ENCODE measurements at regions not wholly inside any gene's neighbourhood (a gene's known extent, or its start where the extent isn't known, plus 50 kb on each side); places are given as distances from the start of the nearest gene placed in this dataset.

- H3K4me2 ChIP-seq (ENCODE audit: control insufficient read depth, insufficient read depth) = no peak overlapping the region
- FAIRE-seq (no peak), DNase-seq (ENCODE audit: low read depth, low spot score) (no peak), ATAC-seq (no peak)
- WGBS (ENCODE audit: insufficient coverage, insufficient replicate concordance, low lambda C conversion rate, missing lambda C conversion rate) = 42% methylated on average over 37 of the region's 38 CpGs
- no peaks in the 10 kb centered on the region for H3K9me3 ChIP-seq (replicated peaks; ENCODE audit: control insufficient read depth, insufficient read depth, low read length)
- ChIA-PET RAD21 (ENCODE audit: unreplicated experiment) (no interaction called here), SMC1A (ENCODE audit: uncharacterized antibody, unreplicated experiment) (no interaction called here), POLR2A (no interaction called here), CTCF (no interaction called here)
- no peaks in the 10 kb centered on the region for H3K36me3 ChIP-seq (ENCODE audit: control insufficient read depth in 2 of 2, insufficient read depth in 2 of 2, low read length in 1 of 2)
- H3K4me1 ChIP-seq (ENCODE audit: control insufficient read depth, insufficient read depth, low read length) = no peaks in the 10 kb centered on the region
- no peaks in the 10 kb centered on the region for H3K27me3 ChIP-seq (replicated peaks in 1 of 2; ENCODE audit: control insufficient read depth in 2 of 2, insufficient read depth in 2 of 2, low read length in 1 of 2)
- intact Hi-C loops (cut with micrococcal nuclease; ENCODE audit: unreplicated experiment) = no loop called here
- no peak overlapping the region for H3K9ac ChIP-seq (ENCODE audit: control insufficient read depth, insufficient read depth, low read length)
- no peak overlapping the region for H3K4me3 ChIP-seq
- H3K79me2 ChIP-seq (ENCODE audit: control insufficient read depth, insufficient read depth, low read length) = no peaks in the 10 kb centered on the region
- in situ Hi-C loops (cut with MboI) = no loop called here
- TF ChIP-seq BHLHE40 (IDR thresholded peaks at IDR 0.05; ENCODE audit: borderline replicate concordance in 1 of 2, low read depth in 2 of 2, low read length in 1 of 2) = no peak
- no peak for TF ChIP-seq RAD21 (IDR thresholded peaks at IDR 0.05; ENCODE audit: insufficient read depth, low read depth, low read length)
- no peak for TF ChIP-seq ZNF384 (IDR thresholded peaks at IDR 0.05; ENCODE audit: borderline replicate concordance, low read depth, low read length)
- no peak for TF ChIP-seq MYB (IDR thresholded peaks at IDR 0.05; ENCODE audit: borderline replicate concordance, low read depth, low read length)
- no peak for TF ChIP-seq MEF2B (IDR thresholded peaks at IDR 0.05; ENCODE audit: partially characterized antibody, poor library complexity, severe bottlenecking)
- H4K20me1 ChIP-seq (ENCODE audit: control insufficient read depth, insufficient read depth) = no peaks in the 10 kb centered on the region
- H2AFZ ChIP-seq (ENCODE audit: control insufficient read depth, low read depth, low read length) = no peak overlapping the region
- BruUV-seq (replicated peaks) = no TSS peak
- H3K27ac ChIP-seq (ENCODE audit: control insufficient read depth, insufficient read depth) = no peak overlapping the region
These were observed 94.3 kb upstream of the NKX2-2 start for GRCh38 chr20:21607971-21608725.

- ChIA-PET POLR2A (no interaction called here), SMC1A (ENCODE audit: uncharacterized antibody, unreplicated experiment) (no interaction called here), RAD21 (ENCODE audit: unreplicated experiment) (interaction anchor here (2.6 kb wide), 1 partner anchor 14 kb away, joined by 7 read pairs; no protein-coding TSS in a partner anchor), CTCF (interaction anchor here (0.7 to 4.3 kb wide), 2 partner anchors 13 to 762 kb away, joined by 3 to 23 read pairs; no protein-coding TSS in a partner anchor)
- H3K4me1 ChIP-seq (ENCODE audit: control insufficient read depth, insufficient read depth, low read length) = no peaks in the 10 kb centered on the region
- no peak overlapping the region for H3K4me2 ChIP-seq (ENCODE audit: control insufficient read depth, insufficient read depth)
- FAIRE-seq (no peak), ATAC-seq (no peak), DNase-seq (ENCODE audit: low read depth, low spot score) (no peak)
- no peak overlapping the region for H3K4me3 ChIP-seq
- H3K79me2 ChIP-seq (ENCODE audit: control insufficient read depth, insufficient read depth, low read length) = no peaks in the 10 kb centered on the region
- no TSS peak for BruUV-seq (replicated peaks)
- no peaks in the 10 kb centered on the region for H3K27me3 ChIP-seq (replicated peaks in 1 of 2; ENCODE audit: control insufficient read depth in 2 of 2, insufficient read depth in 2 of 2, low read length in 1 of 2)
- no peak overlapping the region for H3K9ac ChIP-seq (ENCODE audit: control insufficient read depth, insufficient read depth, low read length)
- WGBS (ENCODE audit: insufficient coverage, insufficient replicate concordance, low lambda C conversion rate, missing lambda C conversion rate) = 1% methylated on average over 4 of the region's 4 CpGs
- H3K27ac ChIP-seq (ENCODE audit: control insufficient read depth, insufficient read depth) = no peak overlapping the region
- H3K36me3 ChIP-seq (ENCODE audit: control insufficient read depth in 2 of 2, insufficient read depth in 2 of 2, low read length in 1 of 2) = no peaks in the 10 kb centered on the region
- intact Hi-C loops (cut with micrococcal nuclease; ENCODE audit: unreplicated experiment) = no loop called here
- in situ Hi-C loops (cut with MboI) = no loop called here
- no peaks in the 10 kb centered on the region for H4K20me1 ChIP-seq (ENCODE audit: control insufficient read depth, insufficient read depth)
- H3K9me3 ChIP-seq (replicated peaks; ENCODE audit: control insufficient read depth, insufficient read depth, low read length) = no peaks in the 10 kb centered on the region; the same call in 2 of the 3 replicates
- no peak overlapping the region for H2AFZ ChIP-seq (ENCODE audit: control insufficient read depth, low read depth, low read length)
- no peak for TF ChIP-seq TCF7 (IDR thresholded peaks at IDR 0.05; ENCODE audit: borderline replicate concordance)
- no peak for TF ChIP-seq EGR1 (IDR thresholded peaks at IDR 0.05; ENCODE audit: borderline replicate concordance in 1 of 2, low read depth in 2 of 2, low read length in 2 of 2)
- TF ChIP-seq, protein P1, sequence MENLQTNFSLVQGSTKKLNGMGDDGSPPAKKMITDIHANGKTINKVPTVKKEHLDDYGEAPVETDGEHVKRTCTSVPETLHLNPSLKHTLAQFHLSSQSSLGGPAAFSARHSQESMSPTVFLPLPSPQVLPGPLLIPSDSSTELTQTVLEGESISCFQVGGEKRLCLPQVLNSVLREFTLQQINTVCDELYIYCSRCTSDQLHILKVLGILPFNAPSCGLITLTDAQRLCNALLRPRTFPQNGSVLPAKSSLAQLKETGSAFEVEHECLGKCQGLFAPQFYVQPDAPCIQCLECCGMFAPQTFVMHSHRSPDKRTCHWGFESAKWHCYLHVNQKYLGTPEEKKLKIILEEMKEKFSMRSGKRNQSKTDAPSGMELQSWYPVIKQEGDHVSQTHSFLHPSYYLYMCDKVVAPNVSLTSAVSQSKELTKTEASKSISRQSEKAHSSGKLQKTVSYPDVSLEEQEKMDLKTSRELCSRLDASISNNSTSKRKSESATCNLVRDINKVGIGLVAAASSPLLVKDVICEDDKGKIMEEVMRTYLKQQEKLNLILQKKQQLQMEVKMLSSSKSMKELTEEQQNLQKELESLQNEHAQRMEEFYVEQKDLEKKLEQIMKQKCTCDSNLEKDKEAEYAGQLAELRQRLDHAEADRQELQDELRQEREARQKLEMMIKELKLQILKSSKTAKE (IDR thresholded peaks at IDR 0.05; ENCODE audit: low read depth, poor library complexity, severe bottlenecking) = no peak
- TF ChIP-seq YBX1 (IDR thresholded peaks at IDR 0.05) = no peak
- TF ChIP-seq EZH2 (IDR thresholded peaks at IDR 0.05; ENCODE audit: borderline replicate concordance, control insufficient read depth, low read depth, low read length) = no peak
- TF ChIP-seq SUPT20H (IDR thresholded peaks at IDR 0.05; ENCODE audit: borderline replicate concordance, control insufficient read depth, low read depth, low read length) = no peak
- TF ChIP-seq HDAC6 (IDR thresholded peaks at IDR 0.05; ENCODE audit: unreplicated experiment) = no peak
- no peak for TF ChIP-seq FOXK2 (IDR thresholded peaks at IDR 0.05)
- no peak for TF ChIP-seq POU2F2 (IDR thresholded peaks at IDR 0.05; ENCODE audit: borderline replicate concordance, low read depth, low read length)
- TF ChIP-seq BCL11A (IDR thresholded peaks at IDR 0.05; ENCODE audit: low read depth, low read length) = no peak
- TF ChIP-seq ZNF274 (IDR thresholded peaks at IDR 0.05; ENCODE audit: insufficient read depth, insufficient read length) = no peak
- TF ChIP-seq ESRRA (IDR thresholded peaks at IDR 0.05; ENCODE audit: low read length) = no peak
These were observed 87.9 kb upstream of the NKX2-2 start for GRCh38 chr20:21601799-21602198.

Data from GM12878 (cell line).